AG10803 (cell line): ENCODE measurements at regions not wholly inside any gene's neighbourhood (a gene's known extent, or its start where the extent isn't known, plus 50 kb on each side); places are given as distances from the start of the nearest gene placed in this dataset.
"Not testable (repeated sequence)": the region's sequence is repeated elsewhere in the genome, so short reads cannot be mapped to it uniquely, and the experiment has no call there.

Experiments used
- DNase-seq: peaks from one replicate; pipeline ENCODE4 v3.0.0; 2010; ENCODE audit warnings: low read depth
- H3K4me3 ChIP-seq: 2 replicates; pipeline ENCODE4 v1.5.1; 2011; ENCODE audit warnings: mild to moderate bottlenecking, low read length, control low read depth
- TF ChIP-seq, protein P1 (sequence below): conservative IDR thresholded peaks from 2 replicates; pipeline ENCODE4 v1.5.1; 2011; ENCODE audit warnings: mild to moderate bottlenecking, low read length, control low read depth, inconsistent platforms

DNA sequence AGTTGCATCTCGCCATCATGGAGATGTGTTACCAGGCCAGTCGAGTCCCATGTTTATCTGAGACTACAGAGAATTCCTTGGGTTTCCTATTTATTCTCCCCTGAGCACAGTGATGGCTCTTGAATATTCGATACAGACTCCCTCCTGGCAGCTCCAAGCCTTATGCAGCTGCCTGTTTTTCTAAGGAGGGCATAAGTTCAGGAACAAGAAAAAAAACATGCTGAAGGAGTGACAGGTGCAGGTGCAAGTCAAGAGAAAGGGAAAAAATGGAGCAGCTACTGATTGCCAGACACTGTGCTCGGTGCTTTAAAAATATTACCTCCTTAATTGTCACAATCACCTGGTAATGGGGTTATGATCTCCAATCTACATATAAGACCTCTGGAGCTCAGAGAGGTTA, 177.2 kb upstream of the DPP10 start:
- TF ChIP-seq, protein P1, sequence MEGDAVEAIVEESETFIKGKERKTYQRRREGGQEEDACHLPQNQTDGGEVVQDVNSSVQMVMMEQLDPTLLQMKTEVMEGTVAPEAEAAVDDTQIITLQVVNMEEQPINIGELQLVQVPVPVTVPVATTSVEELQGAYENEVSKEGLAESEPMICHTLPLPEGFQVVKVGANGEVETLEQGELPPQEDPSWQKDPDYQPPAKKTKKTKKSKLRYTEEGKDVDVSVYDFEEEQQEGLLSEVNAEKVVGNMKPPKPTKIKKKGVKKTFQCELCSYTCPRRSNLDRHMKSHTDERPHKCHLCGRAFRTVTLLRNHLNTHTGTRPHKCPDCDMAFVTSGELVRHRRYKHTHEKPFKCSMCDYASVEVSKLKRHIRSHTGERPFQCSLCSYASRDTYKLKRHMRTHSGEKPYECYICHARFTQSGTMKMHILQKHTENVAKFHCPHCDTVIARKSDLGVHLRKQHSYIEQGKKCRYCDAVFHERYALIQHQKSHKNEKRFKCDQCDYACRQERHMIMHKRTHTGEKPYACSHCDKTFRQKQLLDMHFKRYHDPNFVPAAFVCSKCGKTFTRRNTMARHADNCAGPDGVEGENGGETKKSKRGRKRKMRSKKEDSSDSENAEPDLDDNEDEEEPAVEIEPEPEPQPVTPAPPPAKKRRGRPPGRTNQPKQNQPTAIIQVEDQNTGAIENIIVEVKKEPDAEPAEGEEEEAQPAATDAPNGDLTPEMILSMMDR, result no peak

DNA sequence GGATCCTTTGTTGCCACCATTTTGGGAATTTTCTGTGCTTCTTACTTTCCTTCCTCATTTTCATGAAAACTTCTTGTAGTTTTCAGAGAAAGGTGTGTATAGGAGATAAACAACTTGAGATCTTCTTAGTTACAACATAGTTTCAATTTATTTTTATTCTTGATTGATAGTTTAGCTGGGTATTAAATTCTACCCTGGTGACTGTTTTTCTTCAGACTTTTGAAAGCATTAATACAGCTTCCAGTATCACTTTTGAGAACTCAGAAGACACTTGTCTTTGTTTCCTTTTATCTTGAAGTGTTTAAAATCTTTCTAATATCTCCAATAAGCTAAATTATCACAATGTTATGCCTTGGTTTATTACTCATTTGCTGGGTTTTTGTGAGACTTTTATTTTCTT, 167.5 kb upstream of the DPP10 start:
- TF ChIP-seq, protein P1, result no peak
- DNase-seq, result no peak
- no peak overlapping the region for H3K4me3 ChIP-seq

More for the DNA sequence above, 177.2 kb upstream of the DPP10 start:
- no peak for DNase-seq
- H3K4me3 ChIP-seq, result no peak overlapping the region

DNA sequence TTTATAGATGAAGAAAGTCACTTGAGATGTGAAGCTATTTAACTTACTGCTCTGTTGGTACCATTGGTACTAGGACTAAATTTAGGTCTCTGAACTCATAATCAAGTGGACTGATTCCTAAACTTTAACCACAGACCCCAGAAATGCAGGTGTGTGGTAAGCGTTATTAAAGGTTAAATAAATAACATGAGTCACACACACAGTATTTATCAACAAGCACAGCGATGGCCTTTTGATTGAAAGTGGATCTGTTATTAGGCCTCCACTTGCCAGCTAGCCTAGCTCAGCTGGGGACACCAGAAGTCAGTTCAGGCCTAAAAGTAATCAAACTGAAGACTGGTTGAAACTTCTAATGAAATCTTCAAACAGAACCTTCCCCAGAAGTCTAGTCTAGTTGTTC, 161.3 kb upstream of the DPP10 start:
- no peak for DNase-seq

DNA sequence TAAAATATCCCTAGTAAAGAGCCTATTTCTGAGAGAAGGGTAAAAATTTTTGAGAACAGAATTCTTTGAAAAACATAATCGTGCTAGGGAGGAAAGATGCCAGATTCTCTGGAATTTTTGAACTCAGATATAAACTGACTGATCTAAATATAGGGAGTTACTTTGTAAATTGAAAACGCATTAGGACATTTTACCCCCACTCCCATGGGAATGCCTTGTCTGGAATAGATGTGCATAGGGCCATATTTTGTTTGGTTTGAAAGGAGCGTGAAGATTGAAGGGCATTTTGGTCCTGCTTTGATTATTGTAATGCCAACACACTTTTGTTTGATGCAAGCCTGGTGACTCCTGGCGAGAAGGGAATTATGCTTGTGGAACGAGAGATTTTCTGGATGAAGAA, 158.7 kb upstream of the DPP10 start:
- DNase-seq, result no peak
- no peak overlapping the region for H3K4me3 ChIP-seq
- TF ChIP-seq, protein P1, result no peak

More for the DNA sequence above, 161.3 kb upstream of the DPP10 start:
- TF ChIP-seq, protein P1, result no peak
- H3K4me3 ChIP-seq, result no peak overlapping the region

DNA sequence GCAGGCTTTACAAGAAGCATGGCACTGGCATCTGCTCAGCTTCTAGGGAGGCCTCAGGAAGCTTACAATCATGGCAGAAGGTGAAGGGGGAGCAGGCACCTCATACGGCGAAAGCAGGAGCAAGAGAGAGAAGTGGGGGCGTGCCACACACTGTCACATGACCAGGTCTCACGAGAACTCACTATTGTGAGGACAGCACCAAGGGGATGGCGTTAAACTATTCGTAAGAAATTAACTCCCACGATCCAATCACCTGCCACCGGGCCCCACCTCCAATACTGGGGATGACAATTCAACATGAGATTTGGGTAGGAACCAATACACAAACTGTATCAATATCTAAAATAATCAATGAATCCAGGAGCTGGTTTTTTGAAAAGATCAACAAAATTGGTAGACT, 156.0 kb upstream of the DPP10 start:
- DNase-seq, result no peak
- TF ChIP-seq, protein P1, result no peak
- H3K4me3 ChIP-seq, result no peak overlapping the region

DNA sequence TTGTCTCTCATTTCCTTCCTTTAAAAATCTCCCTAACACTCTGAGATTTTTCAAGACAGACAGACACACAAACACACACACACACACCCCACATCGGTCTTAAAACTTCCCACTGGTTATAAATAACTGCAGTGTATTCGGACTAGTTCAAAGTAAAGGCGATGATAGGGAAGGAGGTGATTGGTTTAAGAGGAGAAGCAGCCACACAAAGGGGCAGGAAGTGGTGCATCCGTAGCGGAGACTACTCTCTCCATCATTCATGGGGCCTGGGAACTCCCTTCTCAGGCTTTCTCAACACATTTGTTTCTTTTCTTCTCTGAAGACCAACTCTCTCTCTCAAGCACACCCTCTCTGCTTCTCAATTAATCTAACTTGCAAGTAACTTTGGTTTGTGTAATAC, 149.1 kb upstream of the DPP10 start:
- DNase-seq, result no peak
- H3K4me3 ChIP-seq, result no peak overlapping the region
- TF ChIP-seq, protein P1, result no peak

DNA sequence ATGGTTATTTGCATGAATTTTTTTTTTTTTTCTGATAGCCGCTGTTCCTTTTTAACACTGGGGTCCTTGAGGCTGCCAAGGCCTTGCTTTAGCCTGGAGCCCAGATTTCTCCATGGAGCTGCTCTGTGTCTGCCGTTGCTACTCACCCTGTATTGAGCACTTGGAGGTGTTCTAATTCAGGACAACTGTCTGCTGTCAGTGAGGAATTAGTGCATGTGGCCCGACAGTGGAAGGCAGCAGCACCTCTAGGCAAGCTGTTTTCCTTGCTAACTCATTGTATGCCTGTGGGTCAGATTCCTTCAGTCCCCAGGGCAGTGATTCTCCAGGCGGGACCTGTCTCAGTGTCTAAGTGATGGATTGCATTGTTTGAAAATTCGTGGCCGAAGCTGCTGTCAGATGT, 147.7 kb upstream of the DPP10 start:
- no peak for DNase-seq
- no peak overlapping the region for H3K4me3 ChIP-seq
- TF ChIP-seq, protein P1, result no peak

DNA sequence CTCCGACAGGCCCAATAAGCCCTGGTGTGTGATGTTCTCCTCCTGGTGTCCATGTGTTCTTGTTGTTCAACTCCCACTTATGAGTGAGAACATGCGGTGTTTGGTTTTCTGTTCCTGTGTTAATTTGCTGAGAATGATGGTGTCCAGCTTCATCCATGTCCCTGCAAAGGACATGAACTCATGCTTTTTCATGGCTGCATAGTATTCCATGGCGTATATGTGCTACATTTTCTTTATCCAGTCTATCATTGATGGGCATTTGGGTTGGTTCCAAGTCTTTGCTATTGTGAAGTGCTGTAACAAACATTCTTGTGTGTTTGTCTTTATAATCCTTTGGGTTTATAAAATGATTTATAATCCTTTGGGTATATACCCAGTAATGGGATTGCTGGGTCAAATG, 142.1 kb upstream of the DPP10 start:
- not testable (repeated sequence) for H3K4me3 ChIP-seq, DNase-seq
